ENCODE measurements at regions not wholly inside any gene's neighbourhood (a gene's known extent, or its start where the extent isn't known, plus 50 kb on each side); places are given as distances from the start of the nearest gene placed in this dataset.

- no peak overlapping the region for H3K4me3 Mint-ChIP-seq
- H3K4me1 Mint-ChIP-seq, result peaks cover 25% of the 10 kb centered on the region
- no peaks in the 10 kb centered on the region for H3K36me3 Mint-ChIP-seq
- H3K9me3 Mint-ChIP-seq, result no peaks in the 10 kb centered on the region
- no peak for DNase-seq (ENCODE audit: low spot score in 2 of 2, unreplicated experiment in 2 of 2)
- H3K27me3 Mint-ChIP-seq (ENCODE audit: low read depth), result peaks cover 50% of the 10 kb centered on the region
- no peak for TF ChIP-seq CTCF (IDR thresholded peaks at IDR 0.05; ENCODE audit: unreplicated experiment)
- H3K27ac Mint-ChIP-seq, result no peak overlapping the region
These were observed 239.5 kb upstream of the CADM1 start for GRCh38 chr11:115743719-115744118.

GRCh38 chr11:115741376-115742107 is 237.3 kb upstream of the CADM1 start:
- DNase-seq (ENCODE audit: low spot score in 2 of 2, unreplicated experiment in 2 of 2), result no peak
- Mint-ChIP-seq H3K27ac (no peak overlapping the region), H3K9me3 (no peaks in the 10 kb centered on the region), H3K36me3 (no peaks in the 10 kb centered on the region), H3K4me1 (peaks cover 14% of the 10 kb centered on the region), H3K4me3 (no peak overlapping the region), H3K27me3 (ENCODE audit: low read depth) (peaks cover 42% of the 10 kb centered on the region)
- TF ChIP-seq CTCF (IDR thresholded peaks at IDR 0.05; ENCODE audit: unreplicated experiment), result no peak

- Mint-ChIP-seq H3K4me3 (no peak overlapping the region), H3K36me3 (no peaks in the 10 kb centered on the region), H3K27me3 (ENCODE audit: low read depth) (peaks cover 36% of the 10 kb centered on the region), H3K9me3 (no peaks in the 10 kb centered on the region), H3K27ac (no peak overlapping the region), H3K4me1 (peaks cover 14% of the 10 kb centered on the region)
- no peak for DNase-seq (ENCODE audit: low spot score in 2 of 2, unreplicated experiment in 2 of 2)
- no peak for TF ChIP-seq CTCF (IDR thresholded peaks at IDR 0.05; ENCODE audit: unreplicated experiment)
These were observed 236.1 kb upstream of the CADM1 start for GRCh38 chr11:115740324-115740723.

- Mint-ChIP-seq H3K36me3 (no peaks in the 10 kb centered on the region), H3K4me3 (no peak overlapping the region), H3K27ac (no peak overlapping the region), H3K9me3 (no peaks in the 10 kb centered on the region), H3K4me1 (peaks cover 14% of the 10 kb centered on the region), H3K27me3 (ENCODE audit: low read depth) (peaks cover 32% of the 10 kb centered on the region)
- DNase-seq (ENCODE audit: low spot score in 2 of 2, unreplicated experiment in 2 of 2), result no peak
- no peak for TF ChIP-seq CTCF (IDR thresholded peaks at IDR 0.05; ENCODE audit: unreplicated experiment)
These were observed 235.7 kb upstream of the CADM1 start for GRCh38 chr11:115739878-115740277.

- Mint-ChIP-seq H3K27me3 (ENCODE audit: low read depth) (peaks cover 25% of the 10 kb centered on the region), H3K36me3 (no peaks in the 10 kb centered on the region), H3K27ac (no peak overlapping the region), H3K4me1 (peaks cover 14% of the 10 kb centered on the region), H3K4me3 (no peak overlapping the region), H3K9me3 (no peaks in the 10 kb centered on the region)
- no peak for TF ChIP-seq CTCF (IDR thresholded peaks at IDR 0.05; ENCODE audit: unreplicated experiment)
- no peak for DNase-seq (ENCODE audit: low spot score in 2 of 2, unreplicated experiment in 2 of 2)
These were observed 234.9 kb upstream of the CADM1 start for GRCh38 chr11:115739146-115739545.

All from mesothelial cell of epicardium (in vitro differentiated cells).